ENCODE measurements at regions not wholly inside any gene's neighbourhood (a gene's known extent, or its start where the extent isn't known, plus 50 kb on each side); places are given as distances from the start of the nearest gene placed in this dataset.
A peak's percentile ranks its signal among the peaks of the same experiment; 100 is the strongest.

DNA sequence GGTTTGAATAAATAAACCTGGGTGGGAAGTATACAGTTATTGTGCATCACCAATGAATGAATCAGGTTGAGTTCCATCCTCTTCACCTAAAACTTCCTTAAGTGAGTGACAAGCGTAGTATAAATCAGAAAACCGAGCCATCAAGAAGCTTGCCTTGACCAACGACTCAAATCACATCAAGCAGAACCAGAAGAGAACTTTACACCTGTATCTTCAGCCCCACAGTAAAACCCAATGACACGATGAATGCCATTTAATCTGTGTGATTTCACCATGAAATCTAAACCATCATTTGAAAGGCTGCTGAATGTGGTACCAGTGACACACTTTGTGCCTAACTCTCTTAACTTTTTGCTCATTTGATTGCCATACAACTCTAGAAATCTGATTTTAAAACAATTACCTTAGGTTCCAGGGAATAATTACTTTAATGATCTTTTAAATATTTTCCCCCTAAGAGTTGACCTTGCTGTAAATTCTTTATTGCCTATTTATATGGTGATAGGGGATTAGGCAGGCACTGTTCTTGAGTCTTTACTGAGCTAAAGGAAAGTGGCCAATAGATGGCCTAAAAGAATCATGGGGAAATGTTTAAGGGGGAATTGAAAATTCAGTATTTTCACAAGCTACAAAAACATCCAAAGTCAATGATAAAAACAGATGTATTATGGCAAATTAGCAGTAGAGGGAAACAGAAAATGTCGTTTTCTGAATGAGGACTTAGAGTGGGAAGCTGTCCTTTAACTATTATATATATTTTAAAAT is 152.0 kb upstream of the EYA4 start:
- Histone ChIP-seq H4K5ac (ENCODE audit: insufficient read length, low read depth, low read length) (no peak overlapping the region), H3K27ac (ENCODE audit: insufficient read length, low read depth, low read length) (no peak overlapping the region), H3K14ac (ENCODE audit: insufficient read depth, low read length) (no peak overlapping the region), H4K8ac (replicated peaks; ENCODE audit: insufficient read length, low read depth, low read length) (no peak overlapping the region), H2BK5ac (ENCODE audit: insufficient read length, low read length) (no peak overlapping the region), H4K91ac (ENCODE audit: insufficient read length, low read depth, low read length) (no peak overlapping the region), H2BK12ac (ENCODE audit: insufficient read length, low read depth, low read length) (no peak overlapping the region), H3K23ac (ENCODE audit: insufficient read length, low read depth, low read length) (no peak overlapping the region), H2AFZ (ENCODE audit: low read length) (no peak overlapping the region), H3K18ac (ENCODE audit: insufficient read length, low read depth, low read length) (no peak overlapping the region), H2BK20ac (ENCODE audit: low read depth, low read length, poor library complexity, severe bottlenecking) (peak overlapping the region; percentile 60), H3K9me3 (ENCODE audit: control insufficient read depth, low read depth, low read length) (no peaks in the 10 kb centered on the region), H4K20me1 (ENCODE audit: control insufficient read depth, insufficient read depth, insufficient read length) (no peaks in the 10 kb centered on the region), H3K9ac (ENCODE audit: extremely low read depth, insufficient read length, low read length) (no peak overlapping the region), H3T11ph (ENCODE audit: low read length) (no peak overlapping the region), H3K56ac (ENCODE audit: insufficient read length, low read depth, low read length) (no peak overlapping the region), H2BK120ac (ENCODE audit: low read depth, low read length, poor library complexity, severe bottlenecking) (no peak overlapping the region), H2AK5ac (ENCODE audit: insufficient read length, low read length) (no peak overlapping the region), H3K4me1 (ENCODE audit: insufficient read depth, low read length) (no peaks in the 10 kb centered on the region; the same call in 1 of the 2 replicates), H2BK15ac (ENCODE audit: low read depth, low read length) (no peak overlapping the region), H3K4me2 (ENCODE audit: insufficient read depth, insufficient read length, low read length) (no peak overlapping the region), H3K4ac (ENCODE audit: low read depth, low read length) (no peak overlapping the region), H3K79me1 (ENCODE audit: insufficient read depth, low read depth, low read length, poor library complexity, severe bottlenecking) (no peaks in the 10 kb centered on the region), H3K23me2 (ENCODE audit: insufficient read length, low read depth, low read length, poor library complexity, severe bottlenecking) (no peaks in the 10 kb centered on the region), H3K79me2 (ENCODE audit: insufficient read depth, low read length) (no peaks in the 10 kb centered on the region), H3K27me3 (ENCODE audit: insufficient read depth, low read length) (no peaks in the 10 kb centered on the region)
- TF ChIP-seq, protein P1, sequence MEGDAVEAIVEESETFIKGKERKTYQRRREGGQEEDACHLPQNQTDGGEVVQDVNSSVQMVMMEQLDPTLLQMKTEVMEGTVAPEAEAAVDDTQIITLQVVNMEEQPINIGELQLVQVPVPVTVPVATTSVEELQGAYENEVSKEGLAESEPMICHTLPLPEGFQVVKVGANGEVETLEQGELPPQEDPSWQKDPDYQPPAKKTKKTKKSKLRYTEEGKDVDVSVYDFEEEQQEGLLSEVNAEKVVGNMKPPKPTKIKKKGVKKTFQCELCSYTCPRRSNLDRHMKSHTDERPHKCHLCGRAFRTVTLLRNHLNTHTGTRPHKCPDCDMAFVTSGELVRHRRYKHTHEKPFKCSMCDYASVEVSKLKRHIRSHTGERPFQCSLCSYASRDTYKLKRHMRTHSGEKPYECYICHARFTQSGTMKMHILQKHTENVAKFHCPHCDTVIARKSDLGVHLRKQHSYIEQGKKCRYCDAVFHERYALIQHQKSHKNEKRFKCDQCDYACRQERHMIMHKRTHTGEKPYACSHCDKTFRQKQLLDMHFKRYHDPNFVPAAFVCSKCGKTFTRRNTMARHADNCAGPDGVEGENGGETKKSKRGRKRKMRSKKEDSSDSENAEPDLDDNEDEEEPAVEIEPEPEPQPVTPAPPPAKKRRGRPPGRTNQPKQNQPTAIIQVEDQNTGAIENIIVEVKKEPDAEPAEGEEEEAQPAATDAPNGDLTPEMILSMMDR (conservative IDR thresholded peaks at IDR 0.05), result no peak
- peak overlapping the region in 1 of 3 experiments; percentile 65; a peak in 2 of 7 replicates for H3K27ac Mint-ChIP-seq
- no peaks in the 10 kb centered on the region for H3K27me3 Mint-ChIP-seq (ENCODE audit: low read depth)
- H3K4me1 Mint-ChIP-seq, result peaks cover 11 to 15% of the 10 kb centered on the region in 2 experiments
- WGBS (ENCODE audit: extremely low coverage, insufficient read length, low lambda C conversion rate), result no CpG with 5 or more reads among the region's 5 CpGs
- no peaks in the 10 kb centered on the region for H3K9me3 Mint-ChIP-seq
- DNase-seq, result no peak
- H3K36me3 Mint-ChIP-seq (ENCODE audit: insufficient read depth in 1 of 3, low read depth in 3 of 3), result no peaks in the 10 kb centered on the region
- no peak overlapping the region for H3K4me3 Mint-ChIP-seq
